ENCODE measurements at regions not wholly inside any gene's neighbourhood (a gene's known extent, or its start where the extent isn't known, plus 50 kb on each side); places are given as distances from the start of the nearest gene placed in this dataset.
"Not testable (repeated sequence)": the region's sequence is repeated elsewhere in the genome, so short reads cannot be mapped to it uniquely, and the experiment has no call there.

GRCh38 chr6:79392094-79392493 lies 145.1 kb downstream of the LCA5 start:
- DNase-seq (ENCODE audit: low read depth) = no peak

- no peak for DNase-seq (ENCODE audit: low read depth)
Observed at GRCh38 chr6:79391480-79391879, 145.8 kb downstream of the LCA5 start.

- no peak for DNase-seq (ENCODE audit: low read depth)
Observed at GRCh38 chr6:79385893-79386292, 151.3 kb downstream of the LCA5 start.

GRCh38 chr6:79385333-79385732 lies 150.9 kb upstream of the HMGN3 start:
- no peak for DNase-seq (ENCODE audit: low read depth)

- DNase-seq (ENCODE audit: low read depth) = no peak
Observed at GRCh38 chr6:79384845-79385244, 150.4 kb upstream of the HMGN3 start.

GRCh38 chr6:79378957-79379356 lies 144.5 kb upstream of the HMGN3 start:
- DNase-seq (ENCODE audit: low read depth) = no peak

GRCh38 chr6:79377888-79378348 lies 143.4 kb upstream of the HMGN3 start:
- no peak for DNase-seq (ENCODE audit: low read depth)

- DNase-seq (ENCODE audit: low read depth) = no peak
Observed at GRCh38 chr6:79377047-79377446, 142.6 kb upstream of the HMGN3 start.

GRCh38 chr6:79375635-79376337 lies 141.3 kb upstream of the HMGN3 start:
- DNase-seq (ENCODE audit: low read depth) = no peak

GRCh38 chr6:79374308-79374707 lies 139.8 kb upstream of the HMGN3 start:
- DNase-seq (ENCODE audit: low read depth) = no peak

GRCh38 chr6:79373880-79374279 lies 139.4 kb upstream of the HMGN3 start:
- DNase-seq (ENCODE audit: low read depth) = no peak

GRCh38 chr6:79373246-79373645 lies 138.8 kb upstream of the HMGN3 start:
- DNase-seq (ENCODE audit: low read depth) = no peak

- no peak for DNase-seq (ENCODE audit: low read depth)
Observed at GRCh38 chr6:79372757-79373156, 138.3 kb upstream of the HMGN3 start.

- DNase-seq (ENCODE audit: low read depth) = no peak
Observed at GRCh38 chr6:79369026-79369425, 134.5 kb upstream of the HMGN3 start.

- not testable (repeated sequence) for DNase-seq (ENCODE audit: low read depth)
Observed at GRCh38 chr6:79363441-79363840, 129.0 kb upstream of the HMGN3 start.

- DNase-seq (ENCODE audit: low read depth) = not testable (repeated sequence)
Observed at GRCh38 chr6:79361074-79361473, 126.6 kb upstream of the HMGN3 start.

GRCh38 chr6:79353226-79353625 lies 118.7 kb upstream of the HMGN3 start:
- DNase-seq (ENCODE audit: low read depth) = no peak

- DNase-seq (ENCODE audit: low read depth) = no peak
Observed at GRCh38 chr6:79338493-79338892, 104.0 kb upstream of the HMGN3 start.

- DNase-seq (ENCODE audit: low read depth) = no peak
Observed at GRCh38 chr6:79335133-79335674, 100.7 kb upstream of the HMGN3 start.

- DNase-seq (ENCODE audit: low read depth) = no peak
Observed at GRCh38 chr6:79334674-79335073, 100.2 kb upstream of the HMGN3 start.

- DNase-seq (ENCODE audit: low read depth) = no peak
Observed at GRCh38 chr6:79330704-79331103, 96.2 kb upstream of the HMGN3 start.

GRCh38 chr6:79313254-79313653 lies 78.8 kb upstream of the HMGN3 start:
- no peak for DNase-seq (ENCODE audit: low read depth)

GRCh38 chr6:79307321-79308036 lies 73.0 kb upstream of the HMGN3 start:
- DNase-seq (ENCODE audit: low read depth) = no peak

Measured in RPMI7951 (cell line).